ENCODE measurements at regions not wholly inside any gene's neighbourhood (a gene's known extent, or its start where the extent isn't known, plus 50 kb on each side); places are given as distances from the start of the nearest gene placed in this dataset.

DNA sequence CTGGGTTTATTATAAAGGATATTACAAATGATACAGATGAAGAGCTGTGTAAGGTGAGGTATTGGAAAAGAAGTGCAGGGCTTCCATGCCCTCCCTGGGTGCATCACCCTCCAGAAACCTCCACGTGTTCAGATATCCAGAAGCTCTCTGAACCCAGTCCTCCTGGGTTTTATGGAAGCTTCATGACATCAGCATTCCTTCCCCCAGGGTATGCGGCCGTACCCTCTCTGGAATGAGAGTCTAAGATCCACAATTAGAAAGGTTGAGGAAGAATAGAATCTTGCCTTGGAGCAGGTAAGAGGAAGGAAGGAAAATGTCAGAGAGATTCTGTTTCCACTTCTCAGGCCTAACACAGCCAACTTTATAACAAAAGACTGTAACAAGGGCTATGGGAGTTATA, 208.2 kb upstream of the DCC start:
- ChIA-PET CTCF (no interaction called here), POLR2A (no interaction called here)
- no peak for DNase-seq (ENCODE audit: extremely low spot score)
- TF ChIP-seq LEF1 (IDR thresholded peaks at IDR 0.05; ENCODE audit: borderline replicate concordance): no peak
- TF ChIP-seq NFRKB (IDR thresholded peaks at IDR 0.05): no peak
- TF ChIP-seq FOXM1 (IDR thresholded peaks at IDR 0.05; ENCODE audit: borderline replicate concordance): no peak
- TF ChIP-seq FOXK2 (IDR thresholded peaks at IDR 0.05): no peak
- no peak for TF ChIP-seq SUZ12 (IDR thresholded peaks at IDR 0.05)
- TF ChIP-seq SP1 (IDR thresholded peaks at IDR 0.05): no peak
- no peak for TF ChIP-seq HDGF (IDR thresholded peaks at IDR 0.05; ENCODE audit: borderline replicate concordance)
- TF ChIP-seq BHLHE40 (IDR thresholded peaks at IDR 0.05; ENCODE audit: borderline replicate concordance): no peak
- TF ChIP-seq FOXA1 (IDR thresholded peaks at IDR 0.05): no peak
- TF ChIP-seq TARDBP (IDR thresholded peaks at IDR 0.05): no peak
- no peak for TF ChIP-seq CTBP1 (IDR thresholded peaks at IDR 0.05; ENCODE audit: borderline replicate concordance)
- no peak for TF ChIP-seq ARNT (IDR thresholded peaks at IDR 0.05)
- no peak for TF ChIP-seq ZNF384 (IDR thresholded peaks at IDR 0.05)
- TF ChIP-seq, protein P1, sequence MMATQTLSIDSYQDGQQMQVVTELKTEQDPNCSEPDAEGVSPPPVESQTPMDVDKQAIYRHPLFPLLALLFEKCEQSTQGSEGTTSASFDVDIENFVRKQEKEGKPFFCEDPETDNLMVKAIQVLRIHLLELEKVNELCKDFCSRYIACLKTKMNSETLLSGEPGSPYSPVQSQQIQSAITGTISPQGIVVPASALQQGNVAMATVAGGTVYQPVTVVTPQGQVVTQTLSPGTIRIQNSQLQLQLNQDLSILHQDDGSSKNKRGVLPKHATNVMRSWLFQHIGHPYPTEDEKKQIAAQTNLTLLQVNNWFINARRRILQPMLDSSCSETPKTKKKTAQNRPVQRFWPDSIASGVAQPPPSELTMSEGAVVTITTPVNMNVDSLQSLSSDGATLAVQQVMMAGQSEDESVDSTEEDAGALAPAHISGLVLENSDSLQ (IDR thresholded peaks at IDR 0.05): no peak
- no peak for TF ChIP-seq ELF4 (IDR thresholded peaks at IDR 0.05)
- no peak for TF ChIP-seq L3MBTL2 (conservative IDR thresholded peaks at IDR 0.05)

DNA sequence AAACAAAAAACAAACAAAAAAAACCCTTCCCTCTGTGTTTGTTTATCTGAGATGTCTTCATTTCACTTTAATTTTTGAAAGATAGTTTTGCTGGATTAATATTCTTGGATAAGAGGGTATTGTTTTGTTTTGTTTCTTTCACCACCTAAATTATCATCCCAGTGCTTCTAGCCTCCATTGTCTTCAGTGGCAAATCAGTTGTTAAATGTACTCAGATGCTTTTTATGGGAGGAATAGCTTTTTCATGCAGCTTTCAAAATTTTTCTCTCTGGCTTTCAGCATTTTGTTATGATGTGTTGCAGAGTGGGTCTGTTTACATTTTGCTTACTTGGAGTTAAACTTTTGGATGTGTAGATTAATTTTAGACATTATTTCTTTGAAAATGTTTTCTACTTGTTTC, 203.5 kb upstream of the DCC start:
- ChIA-PET CTCF (no interaction called here), POLR2A (no interaction called here)
- no peak for TF ChIP-seq TARDBP (IDR thresholded peaks at IDR 0.05)
- TF ChIP-seq SP1 (IDR thresholded peaks at IDR 0.05): no peak
- no peak for TF ChIP-seq LEF1 (IDR thresholded peaks at IDR 0.05; ENCODE audit: borderline replicate concordance)
- TF ChIP-seq NFRKB (IDR thresholded peaks at IDR 0.05): no peak
- TF ChIP-seq ELF4 (IDR thresholded peaks at IDR 0.05): no peak
- TF ChIP-seq SUZ12 (IDR thresholded peaks at IDR 0.05): no peak
- no peak for TF ChIP-seq BHLHE40 (IDR thresholded peaks at IDR 0.05; ENCODE audit: borderline replicate concordance)
- no peak for TF ChIP-seq L3MBTL2 (conservative IDR thresholded peaks at IDR 0.05)
- TF ChIP-seq FOXA1 (IDR thresholded peaks at IDR 0.05): no peak
- TF ChIP-seq ARNT (IDR thresholded peaks at IDR 0.05): no peak
- no peak for DNase-seq (ENCODE audit: extremely low spot score)

DNA sequence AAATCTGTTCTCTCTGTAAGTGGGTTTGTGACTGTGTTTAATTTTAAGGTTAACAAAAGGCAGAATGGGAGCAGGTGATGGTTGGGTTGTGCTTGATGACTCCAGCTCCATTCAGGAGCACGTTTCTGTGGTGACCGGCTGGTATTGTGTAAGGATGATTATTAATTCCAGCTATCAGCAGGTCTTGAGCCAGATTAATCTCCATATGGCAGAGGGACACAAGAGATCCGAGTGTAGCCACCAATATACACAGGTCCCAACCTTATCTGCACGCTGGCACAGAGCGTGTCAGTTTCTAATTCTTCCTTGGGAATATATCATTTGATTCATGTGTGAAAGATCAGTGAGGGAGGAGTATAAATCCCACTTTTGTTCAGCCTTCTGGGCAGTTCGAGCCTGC, 199.0 kb upstream of the DCC start:
- CTCF ChIA-PET: no interaction called here
- TF ChIP-seq LEF1 (IDR thresholded peaks at IDR 0.05; ENCODE audit: borderline replicate concordance): no peak
- TF ChIP-seq ARNT (IDR thresholded peaks at IDR 0.05): no peak
- POLR2A ChIA-PET: no interaction called here
- DNase-seq (ENCODE audit: extremely low spot score): no peak

DNA sequence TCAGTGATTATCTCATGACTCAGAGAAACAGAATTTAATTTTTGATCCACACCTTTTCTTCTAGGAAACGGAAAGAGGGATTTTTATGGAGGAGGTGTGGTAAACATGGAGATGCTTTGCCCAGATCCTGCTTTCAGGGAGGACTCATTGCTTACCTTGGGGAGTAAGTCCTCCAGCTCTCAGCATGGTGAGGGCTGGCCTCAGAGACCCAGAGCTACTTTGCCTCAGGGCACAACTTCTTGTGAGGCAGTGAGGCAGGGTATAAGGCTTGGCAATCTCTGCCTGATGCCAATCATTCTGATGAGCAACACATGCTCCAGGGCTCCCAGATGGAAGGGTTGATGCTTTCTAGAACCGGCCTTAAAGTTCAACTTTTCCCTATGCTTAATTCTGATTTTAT, 189.9 kb upstream of the DCC start:
- CTCF ChIA-PET: no interaction called here
- TF ChIP-seq ELF4 (IDR thresholded peaks at IDR 0.05) (no peak), ARNT (IDR thresholded peaks at IDR 0.05) (no peak), CTBP1 (IDR thresholded peaks at IDR 0.05; ENCODE audit: borderline replicate concordance) (no peak), L3MBTL2 (conservative IDR thresholded peaks at IDR 0.05) (no peak), FOXK2 (IDR thresholded peaks at IDR 0.05) (no peak), SP1 (IDR thresholded peaks at IDR 0.05) (no peak), LEF1 (IDR thresholded peaks at IDR 0.05; ENCODE audit: borderline replicate concordance) (no peak), FOXM1 (IDR thresholded peaks at IDR 0.05; ENCODE audit: borderline replicate concordance) (no peak), NFRKB (IDR thresholded peaks at IDR 0.05) (no peak), HDGF (IDR thresholded peaks at IDR 0.05; ENCODE audit: borderline replicate concordance) (no peak)
- TF ChIP-seq, protein P1 (IDR thresholded peaks at IDR 0.05): no peak
- DNase-seq (ENCODE audit: extremely low spot score): no peak
- POLR2A ChIA-PET: no interaction called here

DNA sequence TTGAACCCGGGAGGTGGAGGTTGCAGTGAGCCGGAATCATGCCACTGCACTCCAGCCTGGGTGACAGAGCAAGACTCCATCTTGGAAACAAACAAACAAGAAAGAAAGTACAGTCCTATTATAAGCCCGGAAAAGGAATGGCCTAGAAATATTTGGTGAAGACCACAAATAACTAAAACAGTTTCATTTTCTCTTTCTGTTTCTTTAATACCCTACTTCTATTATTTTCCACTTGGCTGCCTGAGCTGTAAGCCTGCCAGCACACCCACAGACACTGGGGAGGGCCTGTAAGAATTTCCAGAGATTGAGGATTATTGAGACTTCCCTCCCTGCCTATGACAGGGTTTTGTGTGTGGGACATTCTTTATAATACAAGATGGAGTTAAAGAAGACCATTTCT, 188.0 kb upstream of the DCC start:
- DNase-seq (ENCODE audit: extremely low spot score): no peak
- POLR2A ChIA-PET: no interaction called here
- TF ChIP-seq HDGF (IDR thresholded peaks at IDR 0.05; ENCODE audit: borderline replicate concordance) (no peak), FOXA1 (IDR thresholded peaks at IDR 0.05) (no peak), ZNF384 (IDR thresholded peaks at IDR 0.05) (no peak), TARDBP (IDR thresholded peaks at IDR 0.05) (no peak), ARNT (IDR thresholded peaks at IDR 0.05) (no peak), L3MBTL2 (conservative IDR thresholded peaks at IDR 0.05) (no peak)
- TF ChIP-seq, protein P1 (IDR thresholded peaks at IDR 0.05): no peak
- CTCF ChIA-PET: no interaction called here

DNA sequence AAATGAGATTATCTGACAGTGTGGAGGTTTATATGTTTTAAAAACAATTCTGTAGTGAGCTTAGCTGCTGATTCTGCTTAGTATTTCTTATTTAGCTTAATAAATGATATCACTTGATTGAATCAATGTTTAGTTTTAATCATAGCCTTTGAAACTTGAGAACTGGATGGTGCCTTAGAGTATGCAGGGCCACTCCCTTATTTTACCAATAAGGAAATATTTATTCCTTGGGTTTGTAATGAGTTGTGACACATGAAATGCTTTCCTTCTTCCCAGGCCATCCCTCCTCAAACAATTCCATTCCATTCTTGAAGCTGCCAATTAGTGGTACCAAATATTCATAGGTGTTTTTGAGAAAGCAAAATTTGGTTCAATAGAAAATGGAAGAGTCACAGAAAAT, 183.8 kb upstream of the DCC start:
- TF ChIP-seq LEF1 (IDR thresholded peaks at IDR 0.05; ENCODE audit: borderline replicate concordance) (no peak), ZNF384 (IDR thresholded peaks at IDR 0.05) (no peak), FOXK2 (IDR thresholded peaks at IDR 0.05) (no peak), L3MBTL2 (conservative IDR thresholded peaks at IDR 0.05) (no peak), CTBP1 (IDR thresholded peaks at IDR 0.05; ENCODE audit: borderline replicate concordance) (no peak)
- TF ChIP-seq, protein P1 (IDR thresholded peaks at IDR 0.05): no peak
- POLR2A ChIA-PET: no interaction called here
- CTCF ChIA-PET: no interaction called here
- no peak for DNase-seq (ENCODE audit: extremely low spot score)

DNA sequence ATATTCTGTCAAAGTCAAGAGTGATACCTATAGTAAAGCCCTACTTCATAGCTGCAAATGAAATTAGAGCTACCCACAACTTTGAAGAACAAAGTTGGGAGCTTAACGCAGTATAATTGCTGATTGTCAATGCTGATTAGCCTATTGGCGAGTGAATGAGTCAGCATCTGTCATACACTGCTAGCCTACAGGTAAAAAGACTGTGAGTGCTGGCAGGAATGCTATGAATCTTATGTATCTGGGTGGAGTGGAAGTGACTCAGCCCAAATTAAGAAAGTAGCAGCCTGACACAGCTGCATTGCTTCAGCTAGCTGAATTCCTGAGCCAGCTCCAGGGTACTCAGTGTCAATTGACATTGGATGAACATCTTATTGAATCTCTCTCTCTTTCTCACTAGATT, 179.4 kb upstream of the DCC start:
- ChIA-PET POLR2A (no interaction called here), CTCF (no interaction called here)
- TF ChIP-seq FOXM1 (IDR thresholded peaks at IDR 0.05; ENCODE audit: borderline replicate concordance) (no peak), SUZ12 (IDR thresholded peaks at IDR 0.05) (no peak), HDGF (IDR thresholded peaks at IDR 0.05; ENCODE audit: borderline replicate concordance) (no peak), BHLHE40 (IDR thresholded peaks at IDR 0.05; ENCODE audit: borderline replicate concordance) (no peak), TARDBP (IDR thresholded peaks at IDR 0.05) (no peak), ELF4 (IDR thresholded peaks at IDR 0.05) (no peak), FOXA1 (IDR thresholded peaks at IDR 0.05) (no peak), FOXK2 (IDR thresholded peaks at IDR 0.05) (no peak), CTBP1 (IDR thresholded peaks at IDR 0.05; ENCODE audit: borderline replicate concordance) (no peak), L3MBTL2 (conservative IDR thresholded peaks at IDR 0.05) (no peak)
- no peak for DNase-seq (ENCODE audit: extremely low spot score)
